ENCODE measurements at regions not wholly inside any gene's neighbourhood (a gene's known extent, or its start where the extent isn't known, plus 50 kb on each side); places are given as distances from the start of the nearest gene placed in this dataset.
A peak's percentile ranks its signal among the peaks of the same experiment; 100 is the strongest.
"Not testable (repeated sequence)": the region's sequence is repeated elsewhere in the genome, so short reads cannot be mapped to it uniquely, and the experiment has no call there.

DNA sequence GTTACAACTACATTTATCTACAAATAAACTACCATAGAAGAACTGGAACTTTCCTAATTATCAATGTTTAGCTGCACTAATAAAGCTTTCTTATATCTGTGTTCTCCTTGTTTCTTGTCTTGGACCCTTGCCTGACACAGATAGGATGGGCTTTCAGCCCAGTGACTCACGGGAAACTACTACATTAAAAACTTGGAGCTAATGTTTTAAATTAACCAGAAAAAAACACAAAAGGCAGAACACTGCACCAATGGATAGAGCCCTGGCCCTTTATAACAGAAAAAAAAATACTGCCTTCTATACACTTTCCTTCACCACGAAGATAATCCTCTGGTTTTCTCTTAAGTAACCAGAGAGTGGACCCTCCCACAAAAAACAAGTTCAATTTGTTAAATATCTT, 223.9 kb downstream of the BCL2L11 start:
- in situ Hi-C loops (cut with MboI); H3F3A ChIP-seq (ENCODE audit: insufficient read depth); H3K4me1 ChIP-seq (ENCODE audit: insufficient read depth); H3K4me2 ChIP-seq (ENCODE audit: unreplicated experiment); H3K9ac ChIP-seq; DNase-seq; H3K9me3 ChIP-seq (ENCODE audit: low read depth); H3K9me2 ChIP-seq (ENCODE audit: insufficient read depth); H3K4me3 ChIP-seq; H3K36me3 ChIP-seq (ENCODE audit: low read depth); H3K27ac ChIP-seq; H4K20me1 ChIP-seq (ENCODE audit: insufficient read depth); H3K79me2 ChIP-seq (ENCODE audit: insufficient read depth); H2AFZ ChIP-seq; H3K27me3 ChIP-seq (replicated peaks; ENCODE audit: insufficient read depth): not testable (repeated sequence)
- 10 to 12% methylated on average over 2 of the region's 2 CpGs for WGBS, 2 experiments (ENCODE audit: low coverage in 1 of 2, low lambda C conversion rate in 2 of 2, missing lambda C conversion rate in 2 of 2)

DNA sequence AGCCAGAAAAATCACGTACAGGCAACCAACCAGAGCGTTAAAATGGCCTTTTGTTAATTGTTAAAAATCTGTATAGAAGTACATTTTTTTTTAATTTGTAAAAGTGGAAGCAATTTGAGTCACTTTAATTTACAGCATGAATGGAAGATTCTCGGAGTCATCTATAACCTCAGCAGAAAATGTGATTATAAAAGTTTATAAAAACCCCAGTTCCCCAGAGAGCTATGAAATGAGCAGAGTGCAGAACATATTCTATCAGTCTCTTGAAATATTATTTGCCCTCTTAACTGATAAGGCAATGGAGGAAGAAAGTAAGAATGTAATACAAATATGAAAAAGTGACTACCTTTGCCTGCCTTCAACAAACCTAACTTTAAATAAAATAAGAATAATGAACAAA, 224.7 kb downstream of the BCL2L11 start:
- in situ Hi-C loops (cut with MboI); H3K27ac ChIP-seq: not testable (repeated sequence)

DNA sequence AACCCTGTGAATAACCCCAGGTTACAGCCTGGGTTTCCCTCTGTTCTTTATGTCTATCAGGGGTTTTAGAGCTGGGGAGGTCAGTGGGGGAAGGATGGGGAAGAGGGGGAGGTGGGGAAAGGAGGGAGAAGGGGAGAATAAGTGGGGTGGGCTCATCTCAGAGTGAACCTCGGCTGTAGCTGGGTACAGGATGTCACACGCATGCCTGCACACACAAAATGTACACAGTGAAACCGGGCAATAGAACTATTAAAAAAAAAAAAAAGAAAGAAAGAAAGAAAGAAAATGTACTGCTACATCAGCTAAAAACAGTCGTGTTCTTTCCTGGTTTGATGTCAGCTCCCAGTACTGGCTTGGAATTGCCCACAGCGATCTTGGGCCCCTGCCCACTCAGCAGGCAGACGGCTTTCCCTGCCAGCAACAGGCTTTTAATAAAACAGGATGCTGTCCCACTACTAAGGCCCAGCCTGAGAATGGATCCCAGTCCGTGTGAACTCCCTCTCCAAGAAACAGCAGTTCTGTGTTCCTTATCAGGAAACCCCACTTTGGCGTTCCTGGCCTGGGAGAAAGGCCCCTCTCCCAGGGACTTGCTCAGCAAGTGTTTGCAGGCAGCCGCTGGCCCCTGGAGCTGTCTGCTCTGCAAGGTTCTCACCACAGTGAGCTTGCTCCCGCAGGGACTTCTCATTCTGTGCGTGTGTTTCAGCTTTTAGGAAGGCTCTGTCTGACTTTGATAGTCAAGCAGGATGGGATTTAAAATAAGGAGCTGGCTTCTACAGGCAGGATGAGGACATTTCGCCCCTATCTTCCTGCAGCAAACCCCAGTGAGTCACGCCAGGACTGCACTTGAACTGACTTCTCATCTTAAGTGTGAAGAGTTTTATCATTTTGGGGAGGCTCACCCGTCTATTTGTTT, 225.6 kb downstream of the BCL2L11 start:
- peak; percentile 50 for DNase-seq
- 0 out of 2 replicates have a peak overlapping the region, but pooled peaks have one; percentile 28 for H3K9ac ChIP-seq
- in situ Hi-C loops (cut with MboI); H3K4me1 ChIP-seq (ENCODE audit: insufficient read depth); H3K36me3 ChIP-seq (ENCODE audit: low read depth); H3K27me3 ChIP-seq (replicated peaks; ENCODE audit: insufficient read depth); H3F3A ChIP-seq (ENCODE audit: insufficient read depth); H3K79me2 ChIP-seq (ENCODE audit: insufficient read depth); H3K9me2 ChIP-seq (ENCODE audit: insufficient read depth); H2AFZ ChIP-seq; H3K4me3 ChIP-seq; H3K9me3 ChIP-seq (ENCODE audit: low read depth); H4K20me1 ChIP-seq (ENCODE audit: insufficient read depth): not testable (repeated sequence)
- H3K4me2 ChIP-seq (ENCODE audit: unreplicated experiment): peak overlapping the region; percentile 35
- peak overlapping the region; percentile 65 for H3K27ac ChIP-seq
- 5 to 11% methylated on average over 7 to 9 of the region's 14 CpGs for WGBS, 2 experiments (ENCODE audit: low coverage in 1 of 2, low lambda C conversion rate in 2 of 2, missing lambda C conversion rate in 2 of 2)

More for the DNA sequence above, 224.7 kb downstream of the BCL2L11 start:
- not testable (repeated sequence) for H3K79me2 ChIP-seq (ENCODE audit: insufficient read depth); H3K9ac ChIP-seq; H3K4me2 ChIP-seq (ENCODE audit: unreplicated experiment); H3K27me3 ChIP-seq (replicated peaks; ENCODE audit: insufficient read depth); H3K36me3 ChIP-seq (ENCODE audit: low read depth); H2AFZ ChIP-seq; H3K4me3 ChIP-seq; H3F3A ChIP-seq (ENCODE audit: insufficient read depth); DNase-seq; H3K4me1 ChIP-seq (ENCODE audit: insufficient read depth); H4K20me1 ChIP-seq (ENCODE audit: insufficient read depth); H3K9me3 ChIP-seq (ENCODE audit: low read depth); H3K9me2 ChIP-seq (ENCODE audit: insufficient read depth)
- WGBS, 2 experiments (ENCODE audit: low coverage in 1 of 2, low lambda C conversion rate in 2 of 2, missing lambda C conversion rate in 2 of 2): 64 to 81% methylated on average over 2 of the region's 3 CpGs

DNA sequence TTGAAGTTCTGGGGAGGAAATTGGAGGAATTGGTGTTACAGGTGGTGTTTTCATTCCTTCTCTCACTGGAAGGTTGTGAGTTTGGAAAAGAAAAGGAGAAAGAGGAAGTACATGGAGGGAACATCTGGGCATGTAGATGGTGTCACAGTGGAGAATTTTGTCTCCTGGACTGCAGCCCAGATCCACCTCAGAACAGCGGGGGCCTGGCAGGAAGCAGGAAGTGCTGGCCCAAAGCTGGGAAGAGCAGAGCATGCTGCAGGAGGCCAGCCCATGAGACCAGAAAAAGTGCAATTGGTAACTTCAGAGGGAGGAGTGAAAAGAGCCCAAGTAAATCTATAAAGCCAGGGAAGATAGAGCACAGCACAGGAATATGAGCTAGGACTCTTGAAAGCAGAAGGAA, 227.0 kb downstream of the BCL2L11 start:
- no CpG with 5 or more reads among the region's 1 CpG for WGBS, 2 experiments (ENCODE audit: low coverage in 1 of 2, low lambda C conversion rate in 2 of 2, missing lambda C conversion rate in 2 of 2)
- H3K4me2 ChIP-seq (ENCODE audit: unreplicated experiment); H3F3A ChIP-seq (ENCODE audit: insufficient read depth); H2AFZ ChIP-seq; H4K20me1 ChIP-seq (ENCODE audit: insufficient read depth); H3K9ac ChIP-seq; DNase-seq; H3K9me3 ChIP-seq (ENCODE audit: low read depth); H3K9me2 ChIP-seq (ENCODE audit: insufficient read depth); in situ Hi-C loops (cut with MboI); H3K4me1 ChIP-seq (ENCODE audit: insufficient read depth); H3K4me3 ChIP-seq; H3K79me2 ChIP-seq (ENCODE audit: insufficient read depth); H3K27me3 ChIP-seq (replicated peaks; ENCODE audit: insufficient read depth); H3K27ac ChIP-seq; H3K36me3 ChIP-seq (ENCODE audit: low read depth): not testable (repeated sequence)

DNA sequence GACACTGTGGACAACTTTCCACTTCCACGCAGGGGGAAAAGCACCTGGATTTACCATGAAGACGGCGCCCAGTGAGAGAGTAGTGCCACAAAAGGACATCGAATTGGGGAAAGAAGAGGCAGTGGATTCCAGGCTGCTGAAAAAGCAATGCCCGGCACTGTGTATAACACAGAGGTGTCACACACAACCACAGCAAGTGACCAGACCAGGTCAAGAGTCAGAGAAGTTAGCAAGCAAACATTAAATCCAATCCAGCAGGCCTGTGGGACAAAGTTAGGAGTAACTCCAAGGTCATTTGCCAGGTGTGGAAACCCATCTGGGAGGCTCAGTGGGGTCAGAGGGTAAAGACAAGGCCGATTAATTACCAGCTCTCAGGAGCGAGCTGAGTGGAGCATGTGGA, 227.6 kb downstream of the BCL2L11 start:
- H3K9me2 ChIP-seq (ENCODE audit: insufficient read depth); H3K36me3 ChIP-seq (ENCODE audit: low read depth); H3K9ac ChIP-seq; H3K27ac ChIP-seq; H3K27me3 ChIP-seq (replicated peaks; ENCODE audit: insufficient read depth); H2AFZ ChIP-seq; H3K4me1 ChIP-seq (ENCODE audit: insufficient read depth); DNase-seq; H3K4me3 ChIP-seq; H3F3A ChIP-seq (ENCODE audit: insufficient read depth); H3K9me3 ChIP-seq (ENCODE audit: low read depth); H4K20me1 ChIP-seq (ENCODE audit: insufficient read depth); H3K79me2 ChIP-seq (ENCODE audit: insufficient read depth); H3K4me2 ChIP-seq (ENCODE audit: unreplicated experiment); in situ Hi-C loops (cut with MboI): not testable (repeated sequence)
- WGBS, 2 experiments (ENCODE audit: low coverage in 1 of 2, low lambda C conversion rate in 2 of 2, missing lambda C conversion rate in 2 of 2): 100% methylated on average over 2 of the region's 7 CpGs; no CpG with 5 or more reads in 1 of the 2 experiments

DNA sequence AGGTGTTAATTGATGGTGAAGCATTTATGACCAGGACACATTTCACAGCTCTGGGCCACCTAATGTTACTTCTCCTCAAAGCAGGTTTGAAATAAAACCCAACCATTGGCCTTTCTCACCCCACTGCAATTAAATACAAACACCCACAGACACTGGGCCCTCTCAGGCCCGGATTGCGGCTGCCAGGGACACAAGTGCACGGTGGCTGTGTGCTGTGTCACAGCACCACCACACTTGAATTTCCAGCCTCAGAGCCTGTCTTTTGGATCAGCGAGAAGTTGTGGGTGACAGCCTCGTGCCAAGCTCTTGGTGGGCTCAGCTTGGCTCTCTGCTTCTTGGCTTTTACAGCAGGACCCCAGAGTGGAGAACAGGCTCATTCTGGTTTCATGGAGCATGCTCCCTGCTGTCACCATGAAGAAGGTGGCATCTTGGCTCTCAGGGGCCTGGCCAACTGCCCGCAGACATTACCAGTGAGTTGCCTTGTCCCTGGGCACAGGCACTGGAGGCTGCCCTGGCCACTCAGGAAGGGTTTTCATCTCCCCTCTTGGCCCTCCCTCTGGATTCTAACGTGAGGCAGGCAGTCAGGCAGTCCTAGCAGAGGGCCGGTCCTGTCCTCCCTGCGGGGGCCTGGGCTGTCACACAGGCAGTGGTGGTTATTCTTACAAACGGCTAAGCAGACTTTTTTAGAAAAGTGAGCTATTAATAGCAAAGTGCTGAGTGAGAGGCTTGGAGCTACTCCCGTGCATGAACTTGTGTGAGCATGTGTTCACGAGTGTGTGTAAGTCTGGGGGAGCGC, 234.5 kb downstream of the BCL2L11 start:
- H3K27ac ChIP-seq; H3F3A ChIP-seq (ENCODE audit: insufficient read depth); H3K79me2 ChIP-seq (ENCODE audit: insufficient read depth); H3K4me3 ChIP-seq; H3K36me3 ChIP-seq (ENCODE audit: low read depth); H3K27me3 ChIP-seq (replicated peaks; ENCODE audit: insufficient read depth); H4K20me1 ChIP-seq (ENCODE audit: insufficient read depth); H2AFZ ChIP-seq; in situ Hi-C loops (cut with MboI); H3K9me3 ChIP-seq (ENCODE audit: low read depth); H3K4me2 ChIP-seq (ENCODE audit: unreplicated experiment); H3K9me2 ChIP-seq (ENCODE audit: insufficient read depth); H3K4me1 ChIP-seq (ENCODE audit: insufficient read depth); DNase-seq; H3K9ac ChIP-seq: not testable (repeated sequence)
- 84 to 93% methylated on average over 8 of the region's 13 CpGs for WGBS, 2 experiments (ENCODE audit: low coverage in 1 of 2, low lambda C conversion rate in 2 of 2, missing lambda C conversion rate in 2 of 2)

DNA sequence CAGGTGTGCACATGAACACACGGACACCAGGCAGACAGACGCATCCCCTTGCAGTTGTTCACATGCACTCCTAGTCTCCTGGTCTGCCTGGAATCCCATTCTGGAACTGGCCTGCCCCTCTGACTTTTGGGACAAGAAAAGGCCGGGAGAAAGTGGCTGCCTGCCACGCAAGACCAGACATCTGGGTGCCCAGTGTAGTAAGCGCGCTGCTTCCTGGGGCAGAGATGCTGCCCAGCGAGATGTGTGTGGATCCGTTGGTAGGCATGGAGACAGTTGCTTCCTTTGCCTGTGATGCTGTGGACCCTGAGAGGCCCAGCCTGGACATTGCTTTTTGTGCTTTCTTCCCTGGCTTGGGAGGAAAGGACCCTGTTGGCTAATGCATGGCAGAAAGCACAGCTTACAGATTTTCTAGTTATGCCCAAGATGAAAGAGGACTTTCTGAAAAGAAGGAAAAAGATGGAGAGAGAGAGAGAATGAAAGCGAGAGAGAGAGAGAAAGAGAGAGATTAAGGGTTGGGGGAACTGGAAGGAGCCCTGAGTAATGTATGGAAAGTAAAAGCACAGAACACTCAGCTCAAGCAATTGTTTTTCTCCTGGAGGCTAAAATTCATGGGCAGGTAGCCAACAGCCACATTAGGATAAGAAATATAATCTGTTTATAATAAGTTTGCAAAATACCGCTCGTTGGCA, 235.3 kb downstream of the BCL2L11 start:
- H3K9me2 ChIP-seq (ENCODE audit: insufficient read depth); H3F3A ChIP-seq (ENCODE audit: insufficient read depth); H3K9me3 ChIP-seq (ENCODE audit: low read depth); H3K27ac ChIP-seq; DNase-seq; in situ Hi-C loops (cut with MboI); H4K20me1 ChIP-seq (ENCODE audit: insufficient read depth); H2AFZ ChIP-seq; H3K4me3 ChIP-seq; H3K27me3 ChIP-seq (replicated peaks; ENCODE audit: insufficient read depth); H3K4me1 ChIP-seq (ENCODE audit: insufficient read depth); H3K9ac ChIP-seq; H3K4me2 ChIP-seq (ENCODE audit: unreplicated experiment); H3K79me2 ChIP-seq (ENCODE audit: insufficient read depth); H3K36me3 ChIP-seq (ENCODE audit: low read depth): not testable (repeated sequence)
- WGBS, 2 experiments (ENCODE audit: low coverage in 1 of 2, low lambda C conversion rate in 2 of 2, missing lambda C conversion rate in 2 of 2): 93 to 96% methylated on average over 5 to 10 of the region's 11 CpGs

Data from GM23248 (cell line).